ENCODE measurements at regions not wholly inside any gene's neighbourhood (a gene's known extent, or its start where the extent isn't known, plus 50 kb on each side); places are given as distances from the start of the nearest gene placed in this dataset.

- H3K27ac Mint-ChIP-seq = no peak overlapping the region
- DNase-seq = no peak
- no peaks in the 10 kb centered on the region for H3K36me3 Mint-ChIP-seq (ENCODE audit: low read depth)
- H3K9me3 Mint-ChIP-seq = peaks cover 5% of the 10 kb centered on the region
- H3K4me1 Mint-ChIP-seq (ENCODE audit: low read depth) = peaks cover 34% of the 10 kb centered on the region
- no peaks in the 10 kb centered on the region for H3K27me3 Mint-ChIP-seq
- no peak overlapping the region for H3K4me3 Mint-ChIP-seq
Observed at GRCh38 chr4:81557306-81557705, 85.6 kb upstream of the RASGEF1B start.

- no peaks in the 10 kb centered on the region for H3K36me3 Mint-ChIP-seq (ENCODE audit: low read depth)
- DNase-seq = no peak
- H3K9me3 Mint-ChIP-seq = peaks cover 5% of the 10 kb centered on the region
- no peaks in the 10 kb centered on the region for H3K27me3 Mint-ChIP-seq
- H3K4me3 Mint-ChIP-seq = no peak overlapping the region
- peaks cover 25% of the 10 kb centered on the region for H3K4me1 Mint-ChIP-seq (ENCODE audit: low read depth)
- no peak overlapping the region for H3K27ac Mint-ChIP-seq
Observed at GRCh38 chr4:81555489-81555888, 83.8 kb upstream of the RASGEF1B start.

- Mint-ChIP-seq H3K4me1 (ENCODE audit: low read depth) (peaks cover 15% of the 10 kb centered on the region), H3K36me3 (ENCODE audit: low read depth) (no peaks in the 10 kb centered on the region), H3K27ac (no peak overlapping the region), H3K4me3 (no peak overlapping the region), H3K27me3 (no peaks in the 10 kb centered on the region), H3K9me3 (peaks cover 5% of the 10 kb centered on the region)
- no peak for DNase-seq
Observed at GRCh38 chr4:81552086-81552485, 80.4 kb upstream of the RASGEF1B start.

GRCh38 chr4:81550388-81550859 is 78.7 kb upstream of the RASGEF1B start:
- no peak overlapping the region for H3K27ac Mint-ChIP-seq
- H3K4me3 Mint-ChIP-seq = no peak overlapping the region
- H3K36me3 Mint-ChIP-seq (ENCODE audit: low read depth) = no peaks in the 10 kb centered on the region
- no peak for DNase-seq
- no peaks in the 10 kb centered on the region for H3K27me3 Mint-ChIP-seq
- H3K4me1 Mint-ChIP-seq (ENCODE audit: low read depth) = peaks cover 10% of the 10 kb centered on the region
- H3K9me3 Mint-ChIP-seq = peaks cover 5% of the 10 kb centered on the region

- Mint-ChIP-seq H3K4me1 (ENCODE audit: low read depth) (peaks cover 5% of the 10 kb centered on the region), H3K36me3 (ENCODE audit: low read depth) (no peaks in the 10 kb centered on the region), H3K4me3 (no peak overlapping the region), H3K27ac (no peak overlapping the region), H3K9me3 (peaks cover 4% of the 10 kb centered on the region), H3K27me3 (no peaks in the 10 kb centered on the region)
- no peak for DNase-seq
Observed at GRCh38 chr4:81549984-81550383, 78.3 kb upstream of the RASGEF1B start.

DNA sequence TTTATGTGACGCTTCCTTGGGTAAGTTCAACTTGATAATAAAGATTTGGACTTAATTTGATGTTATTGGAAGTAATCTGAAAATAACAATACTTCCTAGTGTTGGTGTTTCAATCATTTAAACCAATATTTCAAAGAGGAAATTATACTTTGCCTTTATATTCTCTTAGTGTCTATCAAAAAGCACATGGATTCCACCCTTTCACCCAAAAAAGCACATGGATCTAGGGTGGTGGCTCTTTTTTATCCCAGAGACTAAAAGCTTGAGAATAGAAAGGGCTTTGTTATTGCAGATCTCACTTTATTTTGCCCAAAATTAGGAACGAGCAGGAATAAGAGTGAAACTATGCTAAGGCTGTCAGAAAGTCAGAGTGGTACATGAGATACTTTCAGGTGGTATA is 75.1 kb upstream of the RASGEF1B start:
- DNase-seq = no peak
- Mint-ChIP-seq H3K27ac (no peak overlapping the region), H3K4me1 (ENCODE audit: low read depth) (no peaks in the 10 kb centered on the region), H3K36me3 (ENCODE audit: low read depth) (no peaks in the 10 kb centered on the region), H3K27me3 (no peaks in the 10 kb centered on the region), H3K9me3 (peaks cover 10% of the 10 kb centered on the region), H3K4me3 (no peak overlapping the region)

- Mint-ChIP-seq H3K36me3 (ENCODE audit: low read depth) (no peaks in the 10 kb centered on the region), H3K27me3 (no peaks in the 10 kb centered on the region), H3K9me3 (peaks cover 10% of the 10 kb centered on the region), H3K4me3 (no peak overlapping the region), H3K27ac (no peak overlapping the region), H3K4me1 (ENCODE audit: low read depth) (peaks cover 2% of the 10 kb centered on the region)
- no peak for DNase-seq
Observed at GRCh38 chr4:81541161-81541945, 69.6 kb upstream of the RASGEF1B start.

GRCh38 chr4:81538716-81539427 is 67.2 kb upstream of the RASGEF1B start:
- no peaks in the 10 kb centered on the region for H3K36me3 Mint-ChIP-seq (ENCODE audit: low read depth)
- no peak for DNase-seq
- no peaks in the 10 kb centered on the region for H3K27me3 Mint-ChIP-seq
- H3K27ac Mint-ChIP-seq = no peak overlapping the region
- H3K4me1 Mint-ChIP-seq (ENCODE audit: low read depth) = peaks cover 2% of the 10 kb centered on the region
- H3K4me3 Mint-ChIP-seq = no peak overlapping the region
- H3K9me3 Mint-ChIP-seq = peaks cover 10% of the 10 kb centered on the region

- no peaks in the 10 kb centered on the region for H3K4me1 Mint-ChIP-seq (ENCODE audit: low read depth)
- peaks cover 4% of the 10 kb centered on the region for H3K36me3 Mint-ChIP-seq (ENCODE audit: low read depth)
- no peak overlapping the region for H3K4me3 Mint-ChIP-seq
- H3K27me3 Mint-ChIP-seq = no peaks in the 10 kb centered on the region
- no peak for DNase-seq
- H3K9me3 Mint-ChIP-seq = peaks cover 14% of the 10 kb centered on the region
- no peak overlapping the region for H3K27ac Mint-ChIP-seq
Observed at GRCh38 chr4:81531410-81531809, 59.7 kb upstream of the RASGEF1B start.

DNA sequence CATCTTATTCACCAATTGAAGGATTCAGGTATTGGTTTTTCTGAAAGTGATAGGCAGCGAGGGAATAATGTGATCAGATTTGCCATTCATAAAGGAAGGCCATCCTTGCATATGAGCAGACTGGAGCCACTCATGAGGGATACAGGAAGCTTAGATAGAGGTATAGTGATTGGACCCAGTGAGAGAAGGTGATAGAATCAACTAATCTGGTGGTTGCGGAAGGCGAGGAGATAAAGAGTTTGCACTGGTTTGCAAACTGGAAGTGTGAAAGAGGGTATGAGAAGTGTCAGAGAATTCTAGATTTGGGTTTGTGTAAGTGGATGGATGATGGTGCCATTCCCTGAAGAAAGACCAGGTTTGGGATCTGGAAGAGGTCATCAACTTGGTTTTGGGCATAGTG is 57.3 kb upstream of the RASGEF1B start:
- no peak for DNase-seq
- no peaks in the 10 kb centered on the region for H3K4me1 Mint-ChIP-seq (ENCODE audit: low read depth)
- H3K27me3 Mint-ChIP-seq = no peaks in the 10 kb centered on the region
- peaks cover 4% of the 10 kb centered on the region for H3K36me3 Mint-ChIP-seq (ENCODE audit: low read depth)
- H3K9me3 Mint-ChIP-seq = peaks cover 17% of the 10 kb centered on the region
- H3K4me3 Mint-ChIP-seq = no peak overlapping the region
- no peak overlapping the region for H3K27ac Mint-ChIP-seq

DNA sequence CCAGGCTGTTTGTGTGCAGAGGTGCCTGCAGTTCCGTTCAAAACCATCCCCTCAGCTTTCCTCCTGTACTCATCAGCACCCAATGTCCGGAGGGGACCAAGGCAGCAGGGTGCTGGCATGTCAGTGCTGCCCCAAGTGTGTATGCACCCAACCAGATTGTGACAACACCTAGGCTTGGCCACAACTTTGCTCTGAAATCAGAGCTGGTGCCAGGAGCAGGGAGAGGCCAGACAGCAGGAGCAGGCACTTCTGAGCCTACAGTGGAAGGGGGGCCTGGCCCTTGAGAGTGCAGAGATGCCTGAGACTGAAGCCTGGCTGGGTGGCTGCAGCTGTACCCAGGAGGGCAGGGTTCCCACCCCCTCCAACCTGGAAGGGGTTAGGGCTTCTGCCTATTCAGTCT is 56.5 kb upstream of the RASGEF1B start:
- Mint-ChIP-seq H3K4me1 (ENCODE audit: low read depth) (no peaks in the 10 kb centered on the region), H3K9me3 (peaks cover 14% of the 10 kb centered on the region), H3K27me3 (no peaks in the 10 kb centered on the region), H3K36me3 (ENCODE audit: low read depth) (peaks cover 4% of the 10 kb centered on the region), H3K27ac (no peak overlapping the region), H3K4me3 (no peak overlapping the region)
- DNase-seq = no peak

GRCh38 chr4:81527709-81528108 is 56.0 kb upstream of the RASGEF1B start:
- no peak overlapping the region for H3K27ac Mint-ChIP-seq
- H3K4me3 Mint-ChIP-seq = no peak overlapping the region
- H3K27me3 Mint-ChIP-seq = no peaks in the 10 kb centered on the region
- H3K4me1 Mint-ChIP-seq (ENCODE audit: low read depth) = no peaks in the 10 kb centered on the region
- H3K36me3 Mint-ChIP-seq (ENCODE audit: low read depth) = peaks cover 4% of the 10 kb centered on the region
- DNase-seq = no peak
- peaks cover 14% of the 10 kb centered on the region for H3K9me3 Mint-ChIP-seq

DNA sequence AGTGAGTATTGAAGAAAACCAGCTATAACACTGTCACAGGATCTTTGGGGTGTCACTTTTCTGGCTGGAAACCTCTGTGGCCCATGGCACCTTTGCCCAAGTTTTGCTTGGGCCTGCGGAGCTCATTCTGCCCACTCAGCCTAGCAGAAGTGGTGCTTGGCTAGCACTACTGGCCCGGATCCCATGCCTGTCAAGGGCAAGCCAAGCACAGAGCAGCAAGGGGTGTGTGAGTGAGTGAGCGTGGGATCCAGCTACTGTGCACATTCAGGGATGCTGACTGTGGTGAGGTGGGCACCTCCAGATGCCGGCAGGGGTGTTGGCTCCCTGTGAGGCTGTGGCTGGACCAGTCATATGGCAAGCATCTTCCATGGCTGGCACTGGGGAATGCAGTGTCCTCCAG is 55.4 kb upstream of the RASGEF1B start:
- H3K27me3 Mint-ChIP-seq = no peaks in the 10 kb centered on the region
- H3K36me3 Mint-ChIP-seq (ENCODE audit: low read depth) = peaks cover 4% of the 10 kb centered on the region
- H3K9me3 Mint-ChIP-seq = peaks cover 14% of the 10 kb centered on the region
- no peak for DNase-seq
- no peak overlapping the region for H3K27ac Mint-ChIP-seq
- no peak overlapping the region for H3K4me3 Mint-ChIP-seq
- H3K4me1 Mint-ChIP-seq (ENCODE audit: low read depth) = no peaks in the 10 kb centered on the region

DNA sequence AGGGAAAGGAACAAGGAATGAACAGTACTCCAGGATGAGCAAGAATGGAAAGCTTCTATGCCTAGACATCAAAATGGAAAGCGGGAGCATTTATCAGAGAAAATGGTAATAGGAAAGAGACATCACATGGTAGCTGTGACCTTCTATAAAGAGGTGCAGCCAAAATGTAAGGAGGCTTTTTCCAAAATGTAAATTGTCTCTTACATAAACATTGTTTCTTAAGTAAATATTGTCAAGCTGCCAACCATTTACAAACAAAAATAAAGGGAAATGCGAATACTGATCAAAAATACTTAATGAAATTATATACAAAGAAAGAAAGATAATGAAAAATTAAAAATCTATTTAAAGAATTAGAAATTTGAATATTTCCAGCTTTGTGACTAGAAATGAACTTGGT is 55.0 kb upstream of the RASGEF1B start:
- no peaks in the 10 kb centered on the region for H3K4me1 Mint-ChIP-seq (ENCODE audit: low read depth)
- no peak overlapping the region for H3K27ac Mint-ChIP-seq
- H3K9me3 Mint-ChIP-seq = peaks cover 14% of the 10 kb centered on the region
- H3K36me3 Mint-ChIP-seq (ENCODE audit: low read depth) = peaks cover 4% of the 10 kb centered on the region
- no peak overlapping the region for H3K4me3 Mint-ChIP-seq
- no peak for DNase-seq
- no peaks in the 10 kb centered on the region for H3K27me3 Mint-ChIP-seq

DNA sequence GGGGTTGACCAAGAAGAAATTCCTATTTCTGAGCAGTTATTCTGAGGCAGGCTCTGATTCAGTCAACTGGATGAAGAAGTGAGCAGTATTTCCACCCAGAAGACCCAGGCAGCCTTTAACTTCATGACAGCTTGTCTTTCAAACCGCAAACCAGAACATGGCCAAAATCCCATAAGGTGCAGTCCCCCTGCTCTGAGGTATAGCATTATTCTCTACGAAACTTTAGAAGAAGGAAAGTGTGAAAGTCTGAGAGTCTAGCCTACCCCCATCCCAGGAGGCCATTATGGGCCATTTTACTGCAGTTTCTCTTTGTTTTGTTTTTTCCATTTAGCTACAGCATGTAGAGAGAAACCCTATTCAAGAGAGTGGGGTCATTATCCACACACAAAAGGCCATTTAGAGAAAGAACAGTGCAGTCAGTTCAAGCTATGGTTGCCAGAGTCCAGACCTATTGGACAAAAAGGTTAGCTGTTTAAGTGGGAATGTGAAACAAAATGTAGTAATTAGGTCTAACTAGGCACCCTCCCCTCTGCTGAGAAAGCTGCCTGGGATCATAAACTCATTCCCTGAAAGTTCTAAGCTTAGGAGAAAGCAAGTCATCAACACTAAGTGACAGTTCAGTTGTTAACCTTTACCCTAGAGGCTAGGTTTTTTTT is 52.1 kb upstream of the RASGEF1B start:
- no peak overlapping the region for H3K4me3 Mint-ChIP-seq
- no peak overlapping the region for H3K27ac Mint-ChIP-seq
- no peaks in the 10 kb centered on the region for H3K4me1 Mint-ChIP-seq (ENCODE audit: low read depth)
- H3K27me3 Mint-ChIP-seq = no peaks in the 10 kb centered on the region
- no peak for DNase-seq
- peaks cover 4% of the 10 kb centered on the region for H3K36me3 Mint-ChIP-seq (ENCODE audit: low read depth)
- H3K9me3 Mint-ChIP-seq = peaks cover 13% of the 10 kb centered on the region
